GM18511 (cell line): ENCODE measurements at regions not wholly inside any gene's neighbourhood (a gene's known extent, or its start where the extent isn't known, plus 50 kb on each side); places are given as distances from the start of the nearest gene placed in this dataset.

ENCODE experiments used
- ATAC-seq: cut with Tn5 transposase; IDR thresholded peaks from one replicate; pipeline ENCODE4 v1.9.1; 2021; ENCODE audit warnings: mild to moderate bottlenecking, moderate library complexity; ENCODE audit not compliant: unreplicated experiment

DNA sequence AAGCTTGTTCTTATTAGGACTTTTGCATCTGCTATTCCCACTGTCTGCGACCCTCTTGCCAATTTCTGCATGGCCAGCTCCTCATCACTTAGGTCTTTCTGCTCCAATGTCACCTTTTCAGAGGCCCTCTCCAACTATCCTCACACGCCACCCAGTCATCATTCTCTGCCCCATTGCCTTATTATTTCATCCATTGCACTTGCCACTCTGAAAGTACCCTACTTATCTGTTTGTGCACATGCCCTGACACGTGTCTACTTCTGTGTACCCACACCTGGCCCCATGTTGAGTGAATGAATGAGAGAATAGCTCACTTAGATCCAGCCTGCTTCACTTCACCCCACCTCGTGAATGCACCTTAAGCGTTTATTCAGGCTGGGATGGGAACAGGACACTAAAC lies 218.7 kb upstream of the TBX3 start:
- no peak for ATAC-seq

GRCh38 chr12:114901316-114901715 lies 217.3 kb upstream of the TBX3 start:
- no peak for ATAC-seq

GRCh38 chr12:114898159-114898558 lies 214.2 kb upstream of the TBX3 start:
- no peak for ATAC-seq

DNA sequence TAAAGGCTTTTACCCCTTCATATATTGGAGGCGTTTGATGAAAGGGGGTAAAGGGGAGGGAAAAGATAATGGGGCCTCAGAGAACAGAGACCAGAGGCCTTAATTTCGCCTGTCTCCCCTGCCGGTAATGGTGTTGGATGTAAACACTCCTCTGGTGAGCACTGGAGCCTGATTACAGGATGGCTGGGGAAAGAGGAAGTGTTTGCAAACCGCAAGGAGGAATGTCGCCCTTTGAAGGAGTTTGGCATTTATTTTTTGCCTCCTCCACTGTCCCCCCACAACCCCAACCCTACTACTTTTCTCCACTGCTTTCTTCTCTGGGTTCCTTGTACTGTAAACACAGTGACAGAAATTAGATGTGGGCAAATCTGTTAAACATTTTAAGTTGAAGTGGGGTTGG lies 211.9 kb upstream of the TBX3 start:
- no peak for ATAC-seq

GRCh38 chr12:114895081-114895480 lies 211.1 kb upstream of the TBX3 start:
- no peak for ATAC-seq

DNA sequence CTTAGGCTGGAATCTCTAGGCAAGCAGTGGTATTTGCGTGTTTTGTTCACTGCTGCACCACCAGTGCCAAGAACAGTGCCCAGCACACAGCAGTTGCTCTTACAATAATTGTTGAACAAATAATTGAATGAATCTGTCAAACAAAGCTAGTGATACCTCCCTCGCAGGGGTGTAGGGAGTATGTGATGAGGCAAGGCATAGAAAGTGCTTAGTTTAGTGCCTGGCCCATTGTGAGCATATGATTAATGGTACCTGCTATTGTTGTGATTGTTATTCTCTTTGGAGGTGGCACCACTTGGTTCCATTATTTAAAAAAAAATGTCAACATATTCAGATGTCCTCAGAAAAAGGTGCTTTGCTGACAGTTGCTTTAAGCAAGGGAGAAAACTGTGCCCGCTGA lies 210.1 kb upstream of the TBX3 start:
- no peak for ATAC-seq

DNA sequence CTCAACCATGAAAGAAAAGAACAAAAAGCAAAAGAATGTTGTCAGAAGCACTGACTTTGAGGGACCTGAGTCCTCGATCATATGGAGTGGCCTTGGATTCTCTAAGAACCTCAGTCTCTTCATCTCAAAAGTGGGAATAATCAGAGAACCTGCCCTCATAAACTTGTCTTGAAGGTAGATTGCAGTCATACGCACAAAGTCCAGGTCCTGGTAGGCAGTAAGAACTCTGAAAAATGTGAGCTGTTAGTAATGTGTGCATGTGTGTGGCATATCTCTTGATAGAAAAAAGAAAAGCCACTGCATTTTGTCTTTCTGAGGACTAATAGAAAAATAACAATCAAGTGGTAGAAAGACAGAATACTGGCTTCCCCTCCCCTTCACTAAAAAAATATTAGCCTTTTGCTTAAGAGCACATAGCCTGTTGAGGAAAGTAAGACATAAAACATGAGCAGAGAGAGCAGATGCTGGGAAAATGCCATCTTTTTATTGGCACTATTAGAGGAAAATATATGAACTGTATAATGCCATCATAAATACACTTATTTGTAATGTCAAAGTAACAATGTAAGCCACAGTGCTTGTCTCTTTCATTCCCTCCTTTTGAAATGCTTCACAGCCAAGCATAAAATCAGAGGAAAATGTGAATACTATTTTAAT lies 205.1 kb upstream of the TBX3 start:
- ATAC-seq = no peak

DNA sequence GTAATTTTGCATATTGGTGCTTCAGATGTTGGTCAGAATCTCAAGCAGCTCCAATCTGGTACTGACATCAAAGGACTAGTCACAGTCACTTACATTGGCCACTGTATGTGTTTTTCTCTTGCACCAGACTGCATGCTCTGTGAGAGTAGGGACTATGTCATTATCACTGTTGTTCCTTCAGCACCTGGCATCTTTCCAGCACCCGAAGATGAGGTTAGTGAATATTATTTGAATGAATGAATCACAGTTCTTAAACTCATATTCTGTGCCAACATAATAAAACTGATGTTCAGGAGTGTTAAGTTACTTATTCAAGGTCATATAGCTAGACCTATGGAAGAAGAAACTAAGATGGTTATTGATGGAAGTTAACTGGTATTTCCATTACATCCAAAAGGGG lies 204.5 kb upstream of the TBX3 start:
- no peak for ATAC-seq

DNA sequence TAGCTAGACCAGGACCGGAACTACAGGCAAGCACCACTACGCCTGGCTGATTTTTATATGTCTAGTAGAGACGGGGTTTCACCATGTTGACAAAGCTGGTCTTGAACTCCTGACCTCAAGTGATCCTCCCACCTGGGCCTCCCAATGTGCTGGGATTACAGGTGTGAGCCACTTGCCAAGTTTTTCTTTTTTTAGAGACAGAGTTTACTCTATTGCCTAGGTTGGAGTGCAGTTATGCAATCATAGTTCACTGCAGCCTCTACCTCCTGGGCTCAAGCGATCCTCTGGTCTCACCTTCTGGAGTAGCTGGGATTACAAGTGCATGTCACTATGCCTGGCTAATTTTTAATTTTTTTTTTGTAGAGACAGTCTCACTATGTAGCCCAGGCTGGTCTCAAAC lies 201.5 kb upstream of the TBX3 start:
- ATAC-seq = no peak

GRCh38 chr12:114884575-114884974 lies 200.6 kb upstream of the TBX3 start:
- ATAC-seq = no peak

DNA sequence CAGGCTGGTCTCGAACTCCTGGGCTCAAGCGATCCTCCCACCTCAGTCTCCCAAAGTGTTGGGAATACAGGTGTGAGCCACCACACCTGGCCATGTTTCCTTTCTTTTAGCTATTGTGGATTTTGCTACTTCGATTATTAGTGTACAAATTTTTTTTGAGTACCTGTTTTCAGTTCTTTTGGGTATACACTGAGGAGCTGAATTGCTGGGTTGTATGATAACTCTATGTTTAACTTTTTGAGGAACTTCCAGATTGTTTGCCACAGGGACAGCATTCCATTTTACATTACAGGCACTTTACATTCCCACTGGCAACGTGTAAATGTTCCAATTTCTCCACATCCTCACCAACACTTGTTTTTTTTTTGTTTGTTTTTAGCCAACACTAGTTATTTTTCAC lies 198.1 kb upstream of the TBX3 start:
- no peak for ATAC-seq

DNA sequence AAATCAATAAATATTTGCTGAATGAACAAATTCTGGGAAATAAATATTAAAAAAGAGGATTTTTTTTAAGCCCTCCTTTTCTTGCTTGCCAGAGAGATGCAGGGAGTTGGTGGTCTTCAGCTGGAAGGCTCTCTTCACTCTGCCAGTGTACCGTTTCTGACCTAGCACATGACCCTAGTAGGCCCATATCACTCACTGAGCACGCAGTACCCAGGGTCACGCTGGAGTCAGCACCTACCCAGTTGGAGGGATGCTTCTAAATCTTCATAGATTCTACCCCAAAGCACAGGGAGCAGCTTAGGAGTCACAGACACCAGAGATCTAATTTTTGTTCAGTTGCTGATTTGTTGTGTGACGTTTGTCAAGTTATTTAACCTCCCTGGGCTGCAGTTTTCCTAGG lies 195.4 kb upstream of the TBX3 start:
- ATAC-seq = no peak

- ATAC-seq = no peak
These were observed 194.8 kb upstream of the TBX3 start for GRCh38 chr12:114878781-114879180.

DNA sequence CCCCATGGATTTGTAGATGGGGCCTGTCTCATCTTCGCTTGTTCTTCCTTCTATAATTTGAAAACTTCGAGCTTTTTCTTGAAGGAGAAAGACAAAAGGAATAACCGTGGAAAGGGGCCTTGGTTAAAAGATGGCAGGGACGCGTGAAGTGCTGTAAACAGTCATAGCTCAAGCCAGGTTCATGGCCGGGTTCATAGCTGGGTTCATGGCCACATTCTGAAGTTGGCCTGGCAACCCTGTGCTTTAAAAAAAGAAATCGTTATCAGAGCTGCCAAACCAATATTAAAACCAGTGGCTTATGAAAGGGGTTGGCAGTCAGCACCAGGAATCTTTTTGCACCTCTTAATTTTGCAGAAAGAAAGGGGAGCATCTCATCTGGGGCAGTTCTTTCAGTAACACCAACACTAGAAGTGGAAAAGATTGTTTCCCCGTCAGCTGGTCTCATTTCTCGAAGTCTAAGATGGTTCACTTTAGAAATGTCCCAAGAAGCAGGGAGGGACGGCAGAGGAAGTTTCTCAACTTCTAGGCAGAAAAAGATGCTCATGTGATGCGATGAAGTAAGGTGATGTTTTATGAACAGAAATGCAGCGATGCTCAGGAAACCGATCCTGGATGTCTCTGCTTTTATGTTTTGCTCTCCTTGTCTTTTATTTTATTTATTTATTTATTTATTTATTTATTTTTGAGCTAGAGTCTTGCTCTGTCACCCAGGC lies 193.1 kb upstream of the TBX3 start:
- no peak for ATAC-seq

DNA sequence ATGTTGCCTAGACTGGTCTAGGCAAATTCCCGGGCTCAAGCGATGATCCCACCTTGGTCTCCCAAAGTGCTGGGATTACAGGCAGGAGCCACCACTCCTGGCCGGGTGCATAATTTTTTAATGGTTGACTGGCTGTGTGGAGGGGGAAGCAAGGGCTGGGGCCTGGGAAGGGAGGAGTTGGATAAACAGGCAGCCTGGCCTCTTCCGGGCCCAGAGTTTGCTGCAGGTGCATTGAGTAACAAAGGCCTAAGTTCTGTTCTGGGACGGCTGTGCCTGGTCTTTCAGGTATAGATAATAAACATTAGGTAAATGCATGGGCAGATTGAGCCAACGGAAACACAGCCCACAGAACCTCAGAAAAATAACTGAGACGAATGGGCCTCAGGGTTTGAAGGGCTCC lies 191.3 kb upstream of the TBX3 start:
- ATAC-seq = no peak

GRCh38 chr12:114873656-114874055 lies 189.7 kb upstream of the TBX3 start:
- no peak for ATAC-seq

- ATAC-seq = no peak
These were observed 185.2 kb upstream of the TBX3 start for GRCh38 chr12:114868995-114869834.

GRCh38 chr12:114866331-114866730 lies 182.4 kb upstream of the TBX3 start:
- ATAC-seq = no peak

DNA sequence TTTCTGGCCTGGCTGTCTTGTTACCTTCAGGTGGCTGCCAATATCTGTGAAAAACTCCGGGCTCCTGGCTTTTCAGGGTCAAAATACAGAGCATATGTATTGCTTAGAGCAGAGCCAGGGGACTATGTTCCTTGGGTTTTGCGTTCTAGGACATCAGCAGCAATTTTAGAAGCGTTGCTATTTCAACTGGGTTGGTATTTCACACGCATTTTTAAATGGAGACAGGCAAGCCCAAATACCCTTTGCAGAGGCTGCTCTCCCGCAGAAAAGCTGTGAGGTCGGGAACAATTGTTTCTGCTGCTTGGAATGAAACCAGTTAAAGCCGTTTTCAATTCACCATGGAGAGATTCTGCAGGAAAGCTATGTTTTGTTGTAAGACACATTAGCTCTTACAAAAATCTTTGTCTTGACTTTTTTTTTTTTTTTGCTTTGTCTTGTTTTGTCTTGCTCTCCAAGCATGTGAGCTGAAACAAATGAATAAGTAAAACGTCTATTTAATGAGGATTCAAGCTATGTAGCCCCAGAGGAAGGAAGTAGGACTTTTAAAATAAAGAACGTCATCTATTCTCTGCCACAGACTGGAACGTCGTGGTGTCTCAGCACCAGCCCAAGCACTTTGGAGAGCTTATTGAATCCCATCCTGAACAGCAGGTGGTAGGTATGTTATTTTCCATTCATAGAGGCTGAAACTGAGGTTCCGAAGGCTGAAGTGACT lies 181.0 kb upstream of the TBX3 start:
- ATAC-seq = no peak

DNA sequence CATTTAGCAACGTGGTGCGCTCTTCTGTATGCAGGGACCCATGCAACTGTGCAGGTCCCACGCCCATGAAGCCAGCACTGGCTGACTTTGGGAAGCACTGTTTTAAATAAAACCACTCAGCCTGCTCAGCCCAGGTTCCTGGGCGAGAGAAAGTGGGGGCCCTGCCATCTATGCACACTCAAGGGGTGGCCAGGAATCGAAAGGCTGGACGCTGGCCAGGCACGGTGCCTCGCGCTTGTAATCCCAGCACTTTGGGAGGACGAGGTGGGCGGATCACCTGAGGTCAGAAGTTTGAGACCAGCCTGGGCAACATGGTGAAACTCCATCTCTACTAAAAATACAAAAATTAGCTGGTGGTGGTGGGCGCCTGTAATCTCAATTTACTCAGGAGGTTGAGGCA lies 179.9 kb upstream of the TBX3 start:
- ATAC-seq = no peak

DNA sequence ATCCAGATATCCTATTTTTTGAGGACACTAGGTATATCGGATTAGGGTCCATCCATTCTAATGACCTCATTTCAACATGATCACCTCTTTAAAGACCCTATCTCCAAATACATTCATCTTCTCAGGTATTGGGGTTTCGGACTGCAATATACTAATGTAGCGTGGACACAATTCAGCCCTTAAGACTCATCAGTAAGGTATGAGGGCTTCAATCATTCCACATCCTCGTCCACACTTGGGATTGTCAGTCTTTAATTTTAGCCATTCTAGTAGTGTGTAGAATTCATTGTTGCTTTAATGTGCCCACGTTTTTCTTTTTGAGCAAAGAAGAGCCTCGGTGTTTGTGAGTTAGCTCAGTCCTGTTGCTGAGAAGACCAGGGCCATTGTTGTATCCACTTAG lies 177.0 kb upstream of the TBX3 start:
- no peak for ATAC-seq
